MCF 10A (cell line): ENCODE measurements at regions not wholly inside any gene's neighbourhood (a gene's known extent, or its start where the extent isn't known, plus 50 kb on each side); places are given as distances from the start of the nearest gene placed in this dataset.

Experiments
- BruUV-seq: library from RNA; stranded (reverse); fragments of 400-500 nt; replicated peaks from 2 replicates; lab custom pipeline; 2021; lab: Mats Ljungman, UMichigan
- CTCF ChIA-PET: fragments of 300-600 bp; sonication (Branson Sonifier 250); formaldehyde crosslinking; extraction: SDS; loops from one replicate; lab custom pipeline; 2021; ENCODE audit warnings: antibody characterized with exemption, inconsistent platforms; lab: Yijun Ruan, JAX
- POLR2A ChIA-PET: fragments of 300-600, 350-650 bp; sonication (Branson Sonifier 250); formaldehyde crosslinking; extraction: SDS; loops from one replicate; lab custom pipeline; 2020; ENCODE audit warnings: antibody characterized with exemption, inconsistent platforms; lab: Yijun Ruan, JAX
- DNase-seq: peaks from one replicate; pipeline ENCODE4 v3.0.0-alpha.2; 2018; ENCODE audit not compliant: unreplicated experiment
- H3K27ac Mint-ChIP-seq: one replicate; pipeline ENCODE4 v1.8.0; 2022; ENCODE audit warnings: mild to moderate bottlenecking, low read depth, mixed read lengths; ENCODE audit not compliant: unreplicated experiment
- H3K27me3 Mint-ChIP-seq: one replicate; pipeline ENCODE4 v1.8.0; 2022; ENCODE audit warnings: mixed read lengths; ENCODE audit not compliant: insufficient read depth, unreplicated experiment
- H3K36me3 Mint-ChIP-seq: one replicate; pipeline ENCODE4 v1.8.0; 2022; ENCODE audit warnings: mild to moderate bottlenecking, moderate library complexity, mixed read lengths; ENCODE audit not compliant: insufficient read depth, unreplicated experiment
- H3K4me1 Mint-ChIP-seq: one replicate; pipeline ENCODE4 v1.8.0; 2022; ENCODE audit warnings: mixed read lengths; ENCODE audit not compliant: insufficient read depth, unreplicated experiment
- H3K4me3 Mint-ChIP-seq: one replicate; pipeline ENCODE4 v1.8.0; 2022; ENCODE audit warnings: mild to moderate bottlenecking, moderate library complexity, mixed read lengths; ENCODE audit not compliant: unreplicated experiment
- H3K9me3 Mint-ChIP-seq: one replicate; pipeline ENCODE4 v1.8.0; 2022; ENCODE audit warnings: mixed read lengths; ENCODE audit not compliant: unreplicated experiment
- intact Hi-C: fragments of 100-400 bp; cut with micrococcal nuclease; formaldehyde crosslinking; loops from 2 replicates; pipeline ENCODE4 v1.14.1; 2022
- TF ChIP-seq, protein P1 (sequence below): fragments of 200-600 bp; IDR thresholded peaks from one replicate; pipeline ENCODE4 v1.8.0; 2022; ENCODE audit warnings: antibody characterized with exemption, mild to moderate bottlenecking; ENCODE audit not compliant: unreplicated experiment

DNA sequence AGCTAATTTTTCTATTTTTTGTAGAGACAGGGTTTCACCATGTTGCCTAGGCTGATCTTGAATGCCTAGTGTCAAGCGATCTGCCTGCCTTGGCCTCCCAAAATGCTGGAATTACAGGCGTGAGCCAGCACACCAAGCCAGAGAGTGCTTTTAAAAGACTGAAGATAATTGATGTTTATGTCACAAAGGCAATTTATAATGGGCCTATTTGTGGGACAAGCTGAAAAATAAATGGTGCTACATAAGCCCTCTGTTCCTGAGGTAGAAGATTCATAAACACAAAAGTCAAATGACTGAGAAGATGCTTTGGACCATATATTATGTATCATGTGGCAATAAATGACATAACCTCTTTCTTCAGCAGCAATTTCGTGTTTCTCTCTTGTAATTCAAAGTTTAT lies 329.6 kb downstream of the GABRB2 start:
- Mint-ChIP-seq H3K27ac (no peak overlapping the region), H3K36me3 (no peaks in the 10 kb centered on the region), H3K4me1 (no peaks in the 10 kb centered on the region), H3K4me3 (no peak overlapping the region), H3K9me3 (peaks cover 13% of the 10 kb centered on the region), H3K27me3 (peaks cover 13% of the 10 kb centered on the region)
- DNase-seq = no peak
- intact Hi-C loops = no loop called here
- BruUV-seq = no TSS peak
- TF ChIP-seq, protein P1, sequence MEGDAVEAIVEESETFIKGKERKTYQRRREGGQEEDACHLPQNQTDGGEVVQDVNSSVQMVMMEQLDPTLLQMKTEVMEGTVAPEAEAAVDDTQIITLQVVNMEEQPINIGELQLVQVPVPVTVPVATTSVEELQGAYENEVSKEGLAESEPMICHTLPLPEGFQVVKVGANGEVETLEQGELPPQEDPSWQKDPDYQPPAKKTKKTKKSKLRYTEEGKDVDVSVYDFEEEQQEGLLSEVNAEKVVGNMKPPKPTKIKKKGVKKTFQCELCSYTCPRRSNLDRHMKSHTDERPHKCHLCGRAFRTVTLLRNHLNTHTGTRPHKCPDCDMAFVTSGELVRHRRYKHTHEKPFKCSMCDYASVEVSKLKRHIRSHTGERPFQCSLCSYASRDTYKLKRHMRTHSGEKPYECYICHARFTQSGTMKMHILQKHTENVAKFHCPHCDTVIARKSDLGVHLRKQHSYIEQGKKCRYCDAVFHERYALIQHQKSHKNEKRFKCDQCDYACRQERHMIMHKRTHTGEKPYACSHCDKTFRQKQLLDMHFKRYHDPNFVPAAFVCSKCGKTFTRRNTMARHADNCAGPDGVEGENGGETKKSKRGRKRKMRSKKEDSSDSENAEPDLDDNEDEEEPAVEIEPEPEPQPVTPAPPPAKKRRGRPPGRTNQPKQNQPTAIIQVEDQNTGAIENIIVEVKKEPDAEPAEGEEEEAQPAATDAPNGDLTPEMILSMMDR = no peak
- ChIA-PET CTCF (no interaction called here), POLR2A (no interaction called here)

DNA sequence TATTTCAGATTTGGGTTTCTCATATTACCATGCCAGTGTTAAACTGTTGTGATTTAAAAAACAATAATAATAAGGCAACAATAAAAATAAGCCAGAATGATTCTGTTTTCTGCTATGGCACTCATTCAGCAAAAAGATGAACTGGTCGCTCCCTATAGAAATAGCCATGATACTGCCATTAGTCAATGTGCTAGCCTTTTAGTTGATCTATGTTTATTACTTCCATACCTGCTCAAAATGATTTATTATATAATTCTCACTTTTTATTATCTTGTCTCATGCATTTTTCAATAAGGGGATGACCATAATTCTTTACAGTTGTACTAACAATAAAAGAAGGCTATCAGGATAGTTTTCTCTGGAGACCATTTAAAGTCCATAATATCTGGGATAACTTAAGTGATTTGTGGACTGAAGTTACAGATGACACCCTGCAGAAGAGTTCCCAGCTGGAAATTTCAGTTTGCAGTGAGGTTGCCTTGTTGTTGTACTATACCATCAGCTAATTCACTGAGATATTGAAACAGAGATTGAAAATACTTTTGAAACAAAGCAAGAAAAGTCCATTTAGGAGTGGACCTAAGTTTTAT lies 334.3 kb downstream of the GABRB2 start:
- H3K27ac Mint-ChIP-seq = no peak overlapping the region

DNA sequence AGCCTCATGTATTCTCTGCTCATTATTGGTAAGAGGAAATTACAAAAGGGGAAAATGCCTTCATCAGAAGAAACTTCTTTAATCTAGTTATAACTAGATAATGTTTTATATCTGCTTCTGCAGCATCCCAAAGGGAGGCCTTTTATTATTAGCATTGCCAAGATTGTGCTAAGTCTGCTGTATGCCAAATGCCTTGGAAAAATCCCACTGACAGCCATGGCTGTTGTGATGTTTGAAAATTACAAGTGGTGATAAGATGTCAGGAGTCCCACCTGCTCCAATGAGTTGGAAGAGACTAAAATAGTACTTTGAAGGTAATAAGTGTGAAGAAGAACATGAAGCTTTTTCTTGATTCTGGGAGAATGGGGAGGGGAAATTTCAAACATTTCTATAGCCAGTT lies 345.0 kb downstream of the GABRB2 start:
- peaks cover 4% of the 10 kb centered on the region for H3K9me3 Mint-ChIP-seq
- H3K4me1 Mint-ChIP-seq = no peaks in the 10 kb centered on the region
- H3K36me3 Mint-ChIP-seq = no peaks in the 10 kb centered on the region
- POLR2A ChIA-PET = no interaction called here
- CTCF ChIA-PET = no interaction called here
- H3K27ac Mint-ChIP-seq = no peak overlapping the region
- intact Hi-C loops = no loop called here
- H3K27me3 Mint-ChIP-seq = no peaks in the 10 kb centered on the region
- no TSS peak for BruUV-seq
- TF ChIP-seq, protein P1 = no peak
- DNase-seq = no peak
- H3K4me3 Mint-ChIP-seq = no peak overlapping the region

More for the DNA sequence above, 334.3 kb downstream of the GABRB2 start:
- ChIA-PET POLR2A (interaction anchor here (0.5 kb wide), 1 partner anchor 805 kb away, joined by 3 read pairs; no protein-coding TSS in a partner anchor), CTCF (no interaction called here)
- no TSS peak for BruUV-seq
- H3K9me3 Mint-ChIP-seq = peaks cover 4% of the 10 kb centered on the region
- H3K36me3 Mint-ChIP-seq = no peaks in the 10 kb centered on the region
- H3K27me3 Mint-ChIP-seq = peaks cover 23% of the 10 kb centered on the region
- TF ChIP-seq, protein P1 = no peak
- no peaks in the 10 kb centered on the region for H3K4me1 Mint-ChIP-seq
- no peak for DNase-seq
- intact Hi-C loops = no loop called here
- H3K4me3 Mint-ChIP-seq = no peak overlapping the region

DNA sequence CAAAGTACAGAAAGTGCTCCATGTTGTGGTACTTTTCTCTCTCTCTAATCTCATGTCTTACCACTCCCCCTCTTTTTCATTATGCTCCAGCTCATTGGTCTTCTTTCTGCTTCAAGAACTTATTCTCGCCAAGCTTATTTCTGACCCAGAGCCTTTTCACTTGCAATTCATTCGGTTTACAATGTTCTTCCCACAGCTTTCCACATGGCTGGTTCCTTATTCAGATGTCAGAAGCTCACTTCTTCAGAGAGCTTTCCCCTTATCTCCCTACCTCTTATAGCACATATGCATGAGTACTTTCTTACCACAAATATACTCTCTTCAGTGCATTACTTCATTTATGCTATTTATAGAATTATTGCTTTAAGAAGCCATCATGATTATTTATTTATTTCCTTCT lies 338.8 kb upstream of the ATP10B start:
- BruUV-seq = no TSS peak
- CTCF ChIA-PET = no interaction called here
- TF ChIP-seq, protein P1 = no peak
- POLR2A ChIA-PET = no interaction called here
- Mint-ChIP-seq H3K27me3 (no peaks in the 10 kb centered on the region), H3K4me3 (no peak overlapping the region), H3K36me3 (no peaks in the 10 kb centered on the region), H3K9me3 (no peaks in the 10 kb centered on the region), H3K27ac (no peak overlapping the region), H3K4me1 (no peaks in the 10 kb centered on the region)
- no peak for DNase-seq
- intact Hi-C loops = no loop called here
